Nephron progenitor cell (in vitro differentiated cells): ENCODE measurements at regions not wholly inside any gene's neighbourhood (a gene's known extent, or its start where the extent isn't known, plus 50 kb on each side); places are given as distances from the start of the nearest gene placed in this dataset.

Source experiments
- DNase-seq: peaks from one replicate; pipeline ENCODE4 v3.0.0; 2021
- H3K27ac Mint-ChIP-seq: 2 replicates; pipeline ENCODE4 v1.8.0; 2021; ENCODE audit warnings: mild to moderate bottlenecking, moderate library complexity, mixed read lengths
- H3K27me3 Mint-ChIP-seq: 2 replicates; pipeline ENCODE4 v1.8.0; 2021; ENCODE audit warnings: mild to moderate bottlenecking, low read depth, mixed read lengths; ENCODE audit not compliant: poor library complexity
- H3K36me3 Mint-ChIP-seq: 2 replicates; pipeline ENCODE4 v1.8.0; 2021; ENCODE audit warnings: low read depth, mixed read lengths
- H3K4me1 Mint-ChIP-seq: 2 replicates; pipeline ENCODE4 v1.8.0; 2021; ENCODE audit warnings: mixed read lengths
- H3K4me3 Mint-ChIP-seq: 2 replicates; pipeline ENCODE4 v1.8.0; 2021; ENCODE audit warnings: mild to moderate bottlenecking, moderate library complexity, mixed read lengths
- H3K9me3 Mint-ChIP-seq: 2 replicates; pipeline ENCODE4 v1.8.0; 2021; ENCODE audit warnings: mild to moderate bottlenecking, moderate library complexity, mixed read lengths
- CTCF ChIP-seq: fragments of 200-600 bp; sonication (generic); IDR thresholded peaks from 2 replicates; pipeline ENCODE4 v1.5.0; 2021; ENCODE audit warnings: antibody characterized with exemption

DNA sequence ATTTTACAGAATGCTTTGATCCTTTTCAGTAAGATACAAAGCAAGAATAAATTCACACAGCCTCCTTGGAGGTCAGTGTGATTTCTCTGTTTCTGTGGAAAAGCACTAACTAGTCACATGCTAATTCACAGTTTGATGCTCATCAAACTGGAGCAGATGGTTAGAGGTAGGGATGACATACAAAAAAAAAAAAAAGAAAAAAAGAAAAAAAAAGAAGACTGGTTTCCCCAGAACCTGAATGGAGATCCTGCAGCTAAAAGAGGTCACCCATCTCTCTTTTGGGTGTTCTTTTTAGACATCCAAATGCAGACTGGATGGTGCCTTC, 123.7 kb upstream of the ANKRD55 start:
- no peaks in the 10 kb centered on the region for H3K27me3 Mint-ChIP-seq
- peaks cover 5% of the 10 kb centered on the region for H3K36me3 Mint-ChIP-seq
- no peak for TF ChIP-seq CTCF
- H3K4me3 Mint-ChIP-seq: peak overlapping the region; percentile 41
- peak overlapping the region; percentile 91 for H3K27ac Mint-ChIP-seq
- no peak for DNase-seq
- H3K4me1 Mint-ChIP-seq: peaks cover 49% of the 10 kb centered on the region
- peaks cover 20% of the 10 kb centered on the region for H3K9me3 Mint-ChIP-seq

DNA sequence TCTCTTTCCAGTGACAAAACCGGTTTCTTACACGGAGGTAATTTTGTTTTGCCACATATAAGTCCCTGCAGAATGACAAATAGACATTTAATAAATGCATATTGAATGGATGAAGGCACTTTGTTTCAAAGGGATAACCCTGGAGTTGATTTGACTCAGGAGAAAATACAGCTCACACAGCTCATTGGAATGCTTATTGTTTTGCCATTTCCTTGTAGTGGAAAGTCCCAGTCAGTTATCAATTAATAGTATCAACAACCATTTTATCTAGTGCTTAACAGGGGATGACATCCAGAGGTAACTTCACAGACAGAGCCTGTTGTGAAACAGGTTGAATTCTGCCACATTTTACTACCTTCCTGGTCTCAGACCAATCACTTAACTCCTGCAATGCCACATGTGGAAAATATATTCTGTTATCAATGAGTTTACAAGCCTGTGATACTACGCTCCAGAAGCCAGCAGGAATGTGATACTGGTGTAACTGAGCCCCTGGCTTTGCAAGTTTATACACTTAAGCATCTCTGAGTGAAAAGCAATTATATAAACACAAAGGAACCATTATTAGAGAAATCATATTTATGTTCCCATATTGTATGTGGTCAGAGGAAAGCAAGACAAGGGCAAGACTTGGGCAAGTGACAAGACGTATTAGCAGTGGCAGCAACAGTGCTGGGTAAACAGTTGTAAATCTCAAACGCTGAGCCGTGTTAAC, 123.1 kb upstream of the ANKRD55 start:
- peaks cover 49% of the 10 kb centered on the region for H3K4me1 Mint-ChIP-seq
- H3K27ac Mint-ChIP-seq: peak overlapping the region; percentile 91
- H3K4me3 Mint-ChIP-seq: peak overlapping the region; percentile 41
- peaks cover 2% of the 10 kb centered on the region for H3K27me3 Mint-ChIP-seq
- no peak for TF ChIP-seq CTCF
- H3K9me3 Mint-ChIP-seq: peaks cover 17% of the 10 kb centered on the region
- peaks cover 5% of the 10 kb centered on the region for H3K36me3 Mint-ChIP-seq
- peak; percentile 13 for DNase-seq

DNA sequence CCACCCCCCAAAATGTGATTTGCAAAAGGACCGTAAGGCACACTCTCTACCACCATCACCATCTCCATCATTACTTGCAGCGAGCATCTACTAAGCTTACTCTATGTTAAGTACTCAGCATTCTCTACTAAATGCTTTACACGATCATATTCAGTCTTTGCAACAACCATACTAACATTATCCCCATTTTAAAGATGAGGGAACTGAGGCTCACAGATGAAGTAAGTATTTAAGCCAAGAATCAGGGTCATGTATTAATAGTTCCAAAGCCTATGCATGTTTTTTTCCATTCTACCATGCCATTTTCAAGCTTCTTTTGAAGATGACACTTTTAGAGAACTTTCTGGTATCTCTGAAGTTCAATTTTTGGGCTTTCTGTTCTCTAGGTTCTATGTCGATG, 121.7 kb upstream of the ANKRD55 start:
- peaks cover 2% of the 10 kb centered on the region for H3K27me3 Mint-ChIP-seq
- no peak for DNase-seq
- peaks cover 5% of the 10 kb centered on the region for H3K36me3 Mint-ChIP-seq
- H3K27ac Mint-ChIP-seq: no peak overlapping the region
- H3K4me1 Mint-ChIP-seq: peaks cover 59% of the 10 kb centered on the region
- TF ChIP-seq CTCF: no peak
- peaks cover 7% of the 10 kb centered on the region for H3K9me3 Mint-ChIP-seq
- H3K4me3 Mint-ChIP-seq: no peak overlapping the region

DNA sequence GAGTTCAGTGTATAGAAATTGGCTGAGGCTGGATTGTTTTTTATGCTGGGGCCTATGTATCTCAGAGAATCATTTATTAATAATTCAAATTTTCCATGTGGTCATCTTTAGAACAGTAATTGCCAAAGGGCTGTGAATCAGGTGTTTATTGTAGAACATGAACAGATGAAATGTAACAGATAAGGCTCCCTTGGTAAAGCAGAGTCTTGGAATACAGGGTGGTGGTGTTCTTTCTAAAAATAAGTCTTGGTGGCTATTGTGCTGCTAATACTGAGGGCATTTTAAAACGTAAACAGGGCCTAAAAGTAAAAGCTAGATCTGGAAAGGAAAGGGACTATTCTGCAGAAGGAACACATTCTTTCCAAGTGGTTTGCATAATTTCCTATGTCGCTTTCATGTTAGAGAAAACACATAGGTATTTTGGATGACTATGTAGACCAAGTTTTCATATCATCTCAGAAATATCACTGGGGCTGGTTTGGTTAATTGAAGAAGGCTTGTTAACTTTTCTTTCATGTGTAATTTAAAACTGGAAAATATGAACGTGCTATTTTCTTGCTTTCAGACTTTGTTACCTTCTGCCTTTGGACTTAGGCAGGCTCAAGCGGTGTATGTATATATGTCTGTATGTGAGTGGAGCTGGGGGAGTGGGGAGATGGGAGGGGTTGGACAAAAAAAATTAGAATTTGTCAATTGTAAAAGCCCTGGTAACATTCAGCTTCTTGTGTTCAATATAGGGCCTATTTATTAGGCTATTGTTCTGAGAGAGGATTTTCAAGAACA, 119.9 kb upstream of the ANKRD55 start:
- H3K4me3 Mint-ChIP-seq: no peak overlapping the region
- no peaks in the 10 kb centered on the region for H3K9me3 Mint-ChIP-seq
- no peaks in the 10 kb centered on the region for H3K36me3 Mint-ChIP-seq
- peaks cover 2% of the 10 kb centered on the region for H3K27me3 Mint-ChIP-seq
- no peak for TF ChIP-seq CTCF
- DNase-seq: no peak
- peaks cover 46% of the 10 kb centered on the region for H3K4me1 Mint-ChIP-seq
- no peak overlapping the region for H3K27ac Mint-ChIP-seq

DNA sequence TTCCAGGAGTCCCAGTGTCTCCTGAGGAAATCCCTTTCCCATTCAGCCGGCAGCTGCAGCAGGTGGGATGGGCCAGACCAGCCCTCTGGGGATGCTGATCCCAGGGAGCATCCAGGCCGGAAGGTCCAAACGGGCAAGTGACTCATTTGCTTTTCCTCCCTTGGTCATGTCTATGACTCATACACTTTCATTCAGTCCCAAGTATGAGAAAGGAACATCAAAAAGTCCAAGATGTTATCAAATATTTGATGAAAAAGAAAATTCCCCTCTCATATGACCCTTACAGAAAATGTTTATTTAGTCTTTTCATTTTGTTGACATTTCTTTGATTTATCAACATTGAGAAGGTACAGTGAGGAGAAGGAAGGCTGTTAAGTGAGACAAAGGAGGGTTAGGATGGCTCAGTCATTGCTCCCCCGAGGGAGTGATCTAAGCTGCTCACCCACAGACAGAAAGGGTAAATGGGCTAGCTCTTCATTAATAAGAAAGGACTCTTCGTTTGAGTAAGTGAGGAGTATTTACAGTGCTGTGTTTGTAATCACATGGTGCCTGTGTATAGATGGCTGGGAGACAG, 117.6 kb upstream of the ANKRD55 start:
- Mint-ChIP-seq H3K27ac (no peak overlapping the region), H3K9me3 (no peaks in the 10 kb centered on the region)

More for the DNA sequence above, 117.6 kb upstream of the ANKRD55 start:
- DNase-seq: no peak
- Mint-ChIP-seq H3K4me1 (peaks cover 22% of the 10 kb centered on the region), H3K4me3 (no peak overlapping the region), H3K27me3 (peaks cover 2% of the 10 kb centered on the region), H3K36me3 (no peaks in the 10 kb centered on the region)
- TF ChIP-seq CTCF: no peak
